ENCODE measurements at regions not wholly inside any gene's neighbourhood (a gene's known extent, or its start where the extent isn't known, plus 50 kb on each side); places are given as distances from the start of the nearest gene placed in this dataset.

DNA sequence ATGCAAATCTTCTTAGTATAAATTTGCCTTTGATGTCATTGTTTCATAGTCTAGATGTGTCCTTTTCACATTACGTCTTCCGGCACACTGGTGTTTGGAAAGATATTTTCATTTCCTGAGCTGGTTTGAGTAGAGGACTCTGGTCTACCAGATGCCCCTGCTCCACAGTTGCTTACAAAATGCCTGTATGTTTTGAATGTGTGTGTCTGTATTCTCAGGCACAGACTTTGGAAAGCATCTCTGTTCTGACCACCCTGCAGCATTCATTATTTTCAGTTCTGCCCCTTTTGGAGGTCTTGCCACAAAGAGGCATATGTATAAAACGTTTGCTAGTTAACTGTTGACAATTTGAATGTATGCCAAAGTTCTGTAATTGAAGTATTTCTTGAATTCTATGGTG lies 236.0 kb upstream of the GOLIM4 start:
- TF ChIP-seq, protein P1, sequence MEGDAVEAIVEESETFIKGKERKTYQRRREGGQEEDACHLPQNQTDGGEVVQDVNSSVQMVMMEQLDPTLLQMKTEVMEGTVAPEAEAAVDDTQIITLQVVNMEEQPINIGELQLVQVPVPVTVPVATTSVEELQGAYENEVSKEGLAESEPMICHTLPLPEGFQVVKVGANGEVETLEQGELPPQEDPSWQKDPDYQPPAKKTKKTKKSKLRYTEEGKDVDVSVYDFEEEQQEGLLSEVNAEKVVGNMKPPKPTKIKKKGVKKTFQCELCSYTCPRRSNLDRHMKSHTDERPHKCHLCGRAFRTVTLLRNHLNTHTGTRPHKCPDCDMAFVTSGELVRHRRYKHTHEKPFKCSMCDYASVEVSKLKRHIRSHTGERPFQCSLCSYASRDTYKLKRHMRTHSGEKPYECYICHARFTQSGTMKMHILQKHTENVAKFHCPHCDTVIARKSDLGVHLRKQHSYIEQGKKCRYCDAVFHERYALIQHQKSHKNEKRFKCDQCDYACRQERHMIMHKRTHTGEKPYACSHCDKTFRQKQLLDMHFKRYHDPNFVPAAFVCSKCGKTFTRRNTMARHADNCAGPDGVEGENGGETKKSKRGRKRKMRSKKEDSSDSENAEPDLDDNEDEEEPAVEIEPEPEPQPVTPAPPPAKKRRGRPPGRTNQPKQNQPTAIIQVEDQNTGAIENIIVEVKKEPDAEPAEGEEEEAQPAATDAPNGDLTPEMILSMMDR (IDR thresholded peaks at IDR 0.05; ENCODE audit: low read depth, low read length), result no peak

DNA sequence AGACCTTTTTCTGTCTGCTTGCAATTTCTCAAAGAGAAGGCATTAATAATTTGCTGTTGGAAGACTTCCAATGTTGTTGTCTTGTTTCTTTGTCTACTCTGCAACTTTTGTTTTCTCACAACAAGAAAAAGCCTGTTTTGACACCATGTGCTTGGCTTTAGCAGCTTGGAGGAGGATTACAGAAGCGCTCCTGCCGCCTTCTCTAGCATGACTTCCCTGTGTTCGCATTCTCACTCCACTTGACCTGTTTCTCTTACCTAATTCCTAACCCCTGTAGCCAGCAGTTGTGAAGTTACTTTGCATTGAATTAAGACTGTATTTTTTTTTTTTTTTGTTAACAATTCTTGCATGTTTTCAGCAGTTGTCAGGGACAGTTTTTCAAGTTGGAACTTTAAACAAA lies 235.3 kb upstream of the GOLIM4 start:
- TF ChIP-seq, protein P1 (IDR thresholded peaks at IDR 0.05; ENCODE audit: low read depth, low read length), result no peak
- no peak for DNase-seq (ENCODE audit: extremely low read depth, low read depth)

More for the DNA sequence above, 236.0 kb upstream of the GOLIM4 start:
- DNase-seq (ENCODE audit: extremely low read depth, low read depth), result no peak

DNA sequence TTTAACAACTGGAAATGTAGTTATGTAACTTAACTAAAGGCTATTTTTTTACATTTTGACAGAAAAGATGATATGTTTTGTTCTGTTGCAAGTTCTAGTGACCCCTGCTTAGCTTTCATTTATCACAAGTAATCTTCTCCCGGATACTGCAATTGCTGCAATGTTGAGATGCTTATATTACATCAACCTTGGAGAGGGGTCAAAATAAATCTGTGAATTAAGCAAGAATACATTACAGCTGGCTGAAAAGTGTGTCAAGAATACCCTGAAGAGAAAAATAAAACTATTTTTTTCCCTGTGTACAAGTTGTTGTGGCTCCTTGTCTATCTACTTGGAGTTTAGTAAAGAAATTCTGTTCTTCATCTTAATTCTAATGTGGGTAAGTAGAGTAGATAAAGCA lies 232.1 kb upstream of the GOLIM4 start:
- TF ChIP-seq, protein P1 (IDR thresholded peaks at IDR 0.05; ENCODE audit: low read depth, low read length), result no peak
- DNase-seq (ENCODE audit: extremely low read depth, low read depth), result no peak

DNA sequence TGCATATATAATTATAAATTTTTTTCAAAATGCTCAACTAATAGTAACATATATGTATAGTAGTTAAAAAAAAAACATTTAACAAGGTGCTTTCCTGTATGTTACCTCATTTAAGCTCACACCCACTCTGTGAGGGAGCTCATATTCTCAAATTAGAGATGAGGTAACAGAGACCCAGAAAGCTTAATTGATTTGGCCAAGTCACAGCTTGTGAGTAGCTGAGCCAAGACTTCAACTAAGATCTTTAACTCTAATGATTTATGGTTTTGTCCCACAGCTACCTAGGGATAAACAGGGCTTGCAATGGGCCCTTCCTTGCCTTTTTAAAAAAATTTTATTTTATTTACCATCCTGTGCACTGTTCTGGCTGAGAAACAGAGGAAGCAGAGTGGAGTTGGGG lies 230.0 kb upstream of the GOLIM4 start:
- no peak for DNase-seq (ENCODE audit: extremely low read depth, low read depth)
- TF ChIP-seq, protein P1 (IDR thresholded peaks at IDR 0.05; ENCODE audit: low read depth, low read length), result no peak

DNA sequence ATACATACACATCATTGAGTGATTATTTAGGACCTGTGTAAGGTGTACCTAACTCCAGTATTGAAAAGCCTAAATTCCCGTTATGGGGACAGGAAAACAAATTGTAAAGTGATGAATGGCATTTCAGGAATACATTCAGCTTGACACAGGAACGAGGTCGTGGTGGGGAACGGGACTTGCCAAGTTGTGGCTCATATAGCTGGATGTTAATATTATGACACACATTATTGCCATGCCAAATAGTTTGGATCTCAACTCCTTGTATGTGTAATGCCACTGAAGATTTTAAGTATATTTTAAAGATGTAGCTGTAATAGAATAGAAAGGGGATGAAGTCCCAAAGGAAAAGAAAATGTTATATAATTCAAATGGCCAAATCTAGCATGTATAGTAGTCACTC lies 227.2 kb upstream of the GOLIM4 start:
- no peak for DNase-seq (ENCODE audit: extremely low read depth, low read depth)
- TF ChIP-seq, protein P1 (IDR thresholded peaks at IDR 0.05; ENCODE audit: low read depth, low read length), result no peak

DNA sequence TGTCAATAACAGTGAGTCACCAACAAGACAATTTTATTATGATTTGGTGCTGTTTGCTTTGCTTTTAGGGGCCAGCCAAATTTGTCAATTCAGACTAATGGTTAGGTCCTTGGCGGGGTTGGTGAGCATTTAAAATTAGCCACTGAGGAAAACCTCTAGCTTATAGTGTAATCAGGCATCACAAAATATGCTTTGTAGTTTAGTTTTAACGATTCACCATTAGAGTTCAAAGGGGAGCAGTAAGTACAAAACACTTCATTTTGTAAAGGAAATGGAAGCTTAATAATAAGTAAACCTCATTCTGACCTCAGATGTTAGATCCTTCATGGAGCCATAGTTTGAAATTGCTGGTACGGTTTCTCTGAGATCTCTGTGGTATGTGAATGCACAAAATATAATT lies 218.4 kb upstream of the GOLIM4 start:
- no peak for DNase-seq (ENCODE audit: extremely low read depth, low read depth)
- TF ChIP-seq, protein P1 (IDR thresholded peaks at IDR 0.05; ENCODE audit: low read depth, low read length), result no peak

DNA sequence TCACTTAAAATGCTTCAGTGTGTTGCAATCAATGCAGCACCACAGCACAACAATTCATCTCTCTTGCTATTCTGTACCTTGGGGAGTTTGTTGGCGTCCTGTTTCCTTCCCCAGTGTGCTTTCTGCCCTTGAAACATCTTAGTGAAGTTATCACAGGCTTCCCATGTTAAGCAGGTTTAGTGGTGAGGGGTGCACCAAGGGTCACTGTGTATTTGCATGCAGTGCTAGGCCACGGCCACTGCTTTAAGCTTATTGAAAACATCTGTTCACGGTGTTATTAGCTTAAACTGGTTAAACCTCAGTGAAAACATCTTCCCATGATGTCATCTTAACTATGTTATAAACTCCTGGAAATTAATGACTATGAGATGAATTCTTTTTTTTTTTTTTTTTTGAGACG lies 217.3 kb upstream of the GOLIM4 start:
- no peak for DNase-seq (ENCODE audit: extremely low read depth, low read depth)
- TF ChIP-seq, protein P1 (IDR thresholded peaks at IDR 0.05; ENCODE audit: low read depth, low read length), result no peak

Measured in AG09319 (cell line).